ENCODE measurements at regions not wholly inside any gene's neighbourhood (a gene's known extent, or its start where the extent isn't known, plus 50 kb on each side); places are given as distances from the start of the nearest gene placed in this dataset.

GRCh38 chr4:151865744-151866591, 105.2 kb upstream of the GATB start:
- H3K27me3 Mint-ChIP-seq, result peaks cover 0 to 1% (median 0%) of the 10 kb centered on the region in 5 donors
- peaks cover 0 to 13% (median 7%) of the 10 kb centered on the region in 3 donors for H3K36me3 Mint-ChIP-seq
- DNase-seq, result no peak
- ATAC-seq, result no peak
- H3K4me1 Mint-ChIP-seq, result peaks cover 12 to 19% (median 15%) of the 10 kb centered on the region in 4 donors
- peak overlapping the region in 1 of 10 donors; percentile 25 for H3K4me3 Mint-ChIP-seq
- POLR2A ChIA-PET, result no interaction called here
- peak overlapping the region in 4 of 10 donors; percentile 3 to 83 (median 58) for H3K27ac Mint-ChIP-seq
- H3K9me3 Mint-ChIP-seq, result peaks cover 2 to 17% (median 8%) of the 10 kb centered on the region in 9 donors

- peaks cover 0 to 13% (median 7%) of the 10 kb centered on the region in 3 donors for H3K36me3 Mint-ChIP-seq
- peaks cover 12 to 19% (median 15%) of the 10 kb centered on the region in 4 donors for H3K4me1 Mint-ChIP-seq
- peaks cover 2 to 17% (median 8%) of the 10 kb centered on the region in 9 donors for H3K9me3 Mint-ChIP-seq
- DNase-seq (peak in 1 of 10 donors; percentile 9), ATAC-seq (no peak)
- POLR2A ChIA-PET, result no interaction called here
- peaks cover 0 to 1% (median 0%) of the 10 kb centered on the region in 5 donors for H3K27me3 Mint-ChIP-seq
- peak overlapping the region in 6 of 10 donors; percentile 3 to 66 (median 26) for H3K27ac Mint-ChIP-seq
- H3K4me3 Mint-ChIP-seq, result peak overlapping the region in 1 of 10 donors; percentile 7
Measured at GRCh38 chr4:151865312-151865711, 104.5 kb upstream of the GATB start.

GRCh38 chr4:151864068-151864467, 103.3 kb upstream of the GATB start:
- H3K4me1 Mint-ChIP-seq, result peaks cover 12 to 19% (median 15%) of the 10 kb centered on the region in 4 donors
- H3K27me3 Mint-ChIP-seq, result peaks cover 0 to 1% (median 0%) of the 10 kb centered on the region in 5 donors
- peaks cover 0 to 13% (median 7%) of the 10 kb centered on the region in 3 donors for H3K36me3 Mint-ChIP-seq
- no peak overlapping the region for H3K27ac Mint-ChIP-seq
- POLR2A ChIA-PET, result no interaction called here
- H3K4me3 Mint-ChIP-seq, result no peak overlapping the region
- H3K9me3 Mint-ChIP-seq, result peaks cover 2 to 17% (median 8%) of the 10 kb centered on the region in 9 donors
- DNase-seq (no peak), ATAC-seq (no peak)

GRCh38 chr4:151862766-151863165, 102.0 kb upstream of the GATB start:
- Mint-ChIP-seq H3K4me3 (no peak overlapping the region), H3K36me3 (peaks cover 0 to 10% (median 7%) of the 10 kb centered on the region in 3 donors), H3K9me3 (peaks cover 2 to 11% (median 3%) of the 10 kb centered on the region in 9 donors), H3K27ac (no peak overlapping the region), H3K27me3 (peaks cover 0 to 1% (median 0%) of the 10 kb centered on the region in 5 donors), H3K4me1 (peaks cover 12 to 19% (median 15%) of the 10 kb centered on the region in 4 donors)
- POLR2A ChIA-PET, result no interaction called here
- ATAC-seq, result no peak
- DNase-seq, result no peak

GRCh38 chr4:151860561-151861093, 99.8 kb upstream of the GATB start:
- peaks cover 0 to 3% (median 0%) of the 10 kb centered on the region in 9 donors for H3K9me3 Mint-ChIP-seq
- ATAC-seq, result no peak
- POLR2A ChIA-PET, result no interaction called here
- H3K36me3 Mint-ChIP-seq, result no peaks in the 10 kb centered on the region
- H3K4me3 Mint-ChIP-seq, result no peak overlapping the region
- no peaks in the 10 kb centered on the region for H3K27me3 Mint-ChIP-seq
- H3K4me1 Mint-ChIP-seq, result peaks cover 6 to 12% (median 7%) of the 10 kb centered on the region in 4 donors
- no peak overlapping the region for H3K27ac Mint-ChIP-seq
- no peak for DNase-seq

GRCh38 chr4:151859641-151860040, 98.8 kb upstream of the GATB start:
- POLR2A ChIA-PET, result no interaction called here
- Mint-ChIP-seq H3K4me1 (peaks cover 0 to 2% (median 0%) of the 10 kb centered on the region in 4 donors), H3K4me3 (no peak overlapping the region), H3K27me3 (no peaks in the 10 kb centered on the region), H3K27ac (no peak overlapping the region), H3K9me3 (peaks cover 0 to 4% (median 0%) of the 10 kb centered on the region in 9 donors), H3K36me3 (no peaks in the 10 kb centered on the region)
- DNase-seq, result no peak
- no peak for ATAC-seq

GRCh38 chr4:151858356-151858755, 97.5 kb upstream of the GATB start:
- no peak for ATAC-seq
- Mint-ChIP-seq H3K4me3 (no peak overlapping the region), H3K4me1 (peaks cover 0 to 4% (median under 1%) of the 10 kb centered on the region in 4 donors), H3K27me3 (no peaks in the 10 kb centered on the region), H3K27ac (no peak overlapping the region), H3K9me3 (peaks cover 0 to 4% (median 0%) of the 10 kb centered on the region in 9 donors), H3K36me3 (no peaks in the 10 kb centered on the region)
- POLR2A ChIA-PET, result no interaction called here
- no peak for DNase-seq

- H3K4me3 Mint-ChIP-seq, result no peak overlapping the region
- no peak for ATAC-seq
- no peaks in the 10 kb centered on the region for H3K36me3 Mint-ChIP-seq
- no peak for DNase-seq
- H3K27me3 Mint-ChIP-seq, result no peaks in the 10 kb centered on the region
- H3K27ac Mint-ChIP-seq, result no peak overlapping the region
- peaks cover 0 to 9% (median under 1%) of the 10 kb centered on the region in 4 donors for H3K4me1 Mint-ChIP-seq
- peaks cover 0 to 4% (median 0%) of the 10 kb centered on the region in 9 donors for H3K9me3 Mint-ChIP-seq
- POLR2A ChIA-PET, result no interaction called here
Measured at GRCh38 chr4:151857368-151857767, 96.6 kb upstream of the GATB start.

- Mint-ChIP-seq H3K9me3 (peaks cover 0 to 4% (median 0%) of the 10 kb centered on the region in 9 donors), H3K4me3 (no peak overlapping the region), H3K27ac (peak overlapping the region in 1 of 10 donors; percentile 17), H3K4me1 (peaks cover 0 to 12% (median under 1%) of the 10 kb centered on the region in 4 donors), H3K36me3 (no peaks in the 10 kb centered on the region), H3K27me3 (peaks cover 0 to 3% (median 0%) of the 10 kb centered on the region in 5 donors)
- DNase-seq (no peak), ATAC-seq (no peak)
- POLR2A ChIA-PET, result no interaction called here
Measured at GRCh38 chr4:151855747-151856146, 94.9 kb upstream of the GATB start.

- DNase-seq, result no peak
- Mint-ChIP-seq H3K27me3 (peaks cover 0 to 3% (median 0%) of the 10 kb centered on the region in 5 donors), H3K36me3 (no peaks in the 10 kb centered on the region), H3K4me3 (no peak overlapping the region), H3K9me3 (peaks cover 0 to 4% (median 1%) of the 10 kb centered on the region in 9 donors), H3K27ac (no peak overlapping the region), H3K4me1 (peaks cover 0 to 12% (median under 1%) of the 10 kb centered on the region in 4 donors)
- POLR2A ChIA-PET, result no interaction called here
- no peak for ATAC-seq
Measured at GRCh38 chr4:151854731-151855130, 93.9 kb upstream of the GATB start.

- ATAC-seq (no peak), DNase-seq (no peak)
- H3K4me3 Mint-ChIP-seq, result no peak overlapping the region
- POLR2A ChIA-PET, result no interaction called here
- no peaks in the 10 kb centered on the region for H3K36me3 Mint-ChIP-seq
- peaks cover 0 to 3% (median 0%) of the 10 kb centered on the region in 5 donors for H3K27me3 Mint-ChIP-seq
- H3K9me3 Mint-ChIP-seq, result peaks cover 1 to 18% (median 7%) of the 10 kb centered on the region in 9 donors
- H3K27ac Mint-ChIP-seq, result no peak overlapping the region
- peaks cover 0 to 12% (median under 1%) of the 10 kb centered on the region in 4 donors for H3K4me1 Mint-ChIP-seq
Measured at GRCh38 chr4:151853034-151853433, 92.2 kb upstream of the GATB start.

- no peaks in the 10 kb centered on the region for H3K36me3 Mint-ChIP-seq
- POLR2A ChIA-PET, result no interaction called here
- no peak overlapping the region for H3K4me3 Mint-ChIP-seq
- H3K27ac Mint-ChIP-seq, result no peak overlapping the region
- DNase-seq, result no peak
- H3K4me1 Mint-ChIP-seq, result peaks cover 0 to 12% (median under 1%) of the 10 kb centered on the region in 4 donors
- ATAC-seq, result no peak
- peaks cover 0 to 3% (median 0%) of the 10 kb centered on the region in 5 donors for H3K27me3 Mint-ChIP-seq
- peaks cover 1 to 18% (median 7%) of the 10 kb centered on the region in 9 donors for H3K9me3 Mint-ChIP-seq
Measured at GRCh38 chr4:151852202-151852601, 91.4 kb upstream of the GATB start.

GRCh38 chr4:151851354-151851753, 90.5 kb upstream of the GATB start:
- no peaks in the 10 kb centered on the region for H3K36me3 Mint-ChIP-seq
- no peak for DNase-seq
- peaks cover 1 to 18% (median 7%) of the 10 kb centered on the region in 9 donors for H3K9me3 Mint-ChIP-seq
- no peak for ATAC-seq
- H3K4me3 Mint-ChIP-seq, result no peak overlapping the region
- H3K27me3 Mint-ChIP-seq, result peaks cover 0 to 3% (median 0%) of the 10 kb centered on the region in 5 donors
- peaks cover 0 to 12% (median under 1%) of the 10 kb centered on the region in 4 donors for H3K4me1 Mint-ChIP-seq
- no peak overlapping the region for H3K27ac Mint-ChIP-seq
- POLR2A ChIA-PET, result no interaction called here
